PC-3 (cell line): ENCODE measurements at regions not wholly inside any gene's neighbourhood (a gene's known extent, or its start where the extent isn't known, plus 50 kb on each side); places are given as distances from the start of the nearest gene placed in this dataset.

Source experiments
- ATAC-seq: fragments of 200-7000 bp; cut with Tn5 transposase; 2 replicates; pipeline ENCODE4 v1.9.1; 2020; ENCODE audit warnings: mild to moderate bottlenecking, moderate library complexity
- BruUV-seq: library from RNA; stranded (reverse); fragments of 400-500 nt; replicated peaks from 2 replicates; lab custom pipeline; 2021; lab: Mats Ljungman, UMichigan
- CTCF ChIA-PET: fragments of 300-600 bp; sonication (Branson Sonifier 250); formaldehyde crosslinking; loops from one replicate; lab custom pipeline; 2022; ENCODE audit warnings: antibody characterized with exemption; lab: Charles Lee
- POLR2A ChIA-PET: fragments of 300-600 bp; sonication (Branson Sonifier 250); formaldehyde crosslinking; loops from one replicate; lab custom pipeline; 2022; ENCODE audit warnings: antibody characterized with exemption; ENCODE audit not compliant: unreplicated experiment; lab: Charles Lee
- DNase-seq: peaks from one replicate; pipeline ENCODE4 v3.0.0-alpha.2; 2015
- H2AFZ ChIP-seq: fragments of 300-600 bp; sonication (generic); 2 replicates; pipeline ENCODE4 v1.6.0; 2016; ENCODE audit warnings: antibody characterized with exemption, low read length
- H3F3A ChIP-seq: fragments of 300-600 bp; sonication (generic); one replicate; pipeline ENCODE4 v1.6.0; 2017; ENCODE audit warnings: antibody characterized with exemption, low read length, control low read depth, mild to moderate bottlenecking; ENCODE audit not compliant: unreplicated experiment
- H3K27ac ChIP-seq: fragments of 300-600 bp; sonication (generic); 2 replicates; pipeline ENCODE4 v1.5.1; 2016; ENCODE audit warnings: mild to moderate bottlenecking, low read length
- H3K27me3 ChIP-seq: fragments of 300-600 bp; sonication (generic); 2 replicates; pipeline ENCODE4 v1.6.1; 2016; ENCODE audit warnings: low read length, mixed read lengths
- H3K36me3 ChIP-seq: fragments of 300-600 bp; sonication (generic); 2 replicates; pipeline ENCODE4 v1.6.1; 2016; ENCODE audit warnings: low read depth, mixed run types, low read length, mixed read lengths
- H3K4me1 ChIP-seq: fragments of 300-600 bp; sonication (generic); 2 replicates; pipeline ENCODE4 v1.5.1; 2016; ENCODE audit warnings: low read length; ENCODE audit not compliant: insufficient read depth
- H3K4me2 ChIP-seq: fragments of 300-600 bp; sonication (generic); 2 replicates; pipeline ENCODE4 v1.6.0; 2016; ENCODE audit warnings: low read length
- H3K4me3 ChIP-seq: fragments of 300-600 bp; sonication (generic); 2 replicates; pipeline ENCODE4 v1.5.1; 2016; ENCODE audit warnings: mild to moderate bottlenecking, low read length, mixed read lengths
- H3K79me2 ChIP-seq: fragments of 300-600 bp; sonication (generic); 2 replicates; pipeline ENCODE4 v1.6.1; 2017; ENCODE audit warnings: low read length, mixed read lengths
- H3K9ac ChIP-seq: fragments of 300-600 bp; sonication (generic); 2 replicates; pipeline ENCODE4 v1.6.0; 2016; ENCODE audit warnings: mild to moderate bottlenecking, low read length
- H3K9me2 ChIP-seq: fragments of 300-600 bp; sonication (generic); replicated peaks from 2 replicates; pipeline ENCODE4 v1.6.1; 2016; ENCODE audit warnings: mixed run types, low read length, mixed read lengths
- H3K9me3 ChIP-seq: fragments of 300-600 bp; sonication (generic); 2 replicates; pipeline ENCODE4 v1.6.1; 2016; ENCODE audit warnings: low read length, mixed read lengths
- H4K20me1 ChIP-seq: fragments of 300-600 bp; sonication (generic); 2 replicates; pipeline ENCODE4 v1.6.1; 2016; ENCODE audit warnings: low read length, mixed read lengths
- EZH2 ChIP-seq: fragments of 300-600 bp; sonication (generic); IDR thresholded peaks from one replicate; pipeline ENCODE4 v1.6.1; 2017; ENCODE audit warnings: antibody characterized with exemption, mild to moderate bottlenecking, low read length; ENCODE audit not compliant: unreplicated experiment
- EZH2phosphoT487 ChIP-seq: fragments of 300-600 bp; sonication (generic); IDR thresholded peaks from 2 replicates; pipeline ENCODE4 v1.6.1; 2018; ENCODE audit warnings: mild to moderate bottlenecking, antibody characterized with exemption, low read length, borderline replicate concordance
- intact Hi-C: fragments of 100-400 bp; cut with micrococcal nuclease; formaldehyde crosslinking; loops from 2 replicates; pipeline ENCODE4 v1.9.0; 2023
- TF ChIP-seq, protein P1 (sequence below): fragments of 300-600 bp; sonication (generic); conservative IDR thresholded peaks from 2 replicates; pipeline ENCODE4 v1.5.1; 2017; ENCODE audit warnings: antibody characterized with exemption, low read depth, mild to moderate bottlenecking, low read length

- Histone ChIP-seq H3K79me2 (no peaks in the 10 kb centered on the region), H3K4me2 (no peak overlapping the region), H3K9ac (no peak overlapping the region), H2AFZ (no peak overlapping the region), H3F3A (no peaks in the 10 kb centered on the region), H3K9me2 (no peaks in the 10 kb centered on the region), H3K27ac (no peak overlapping the region), H3K4me1 (no peaks in the 10 kb centered on the region), H3K27me3 (0 out of 2 replicates have a peak, but pooled peaks cover 10% of the 10 kb centered on the region), H3K36me3 (no peaks in the 10 kb centered on the region), H4K20me1 (no peaks in the 10 kb centered on the region), H3K4me3 (no peak overlapping the region), H3K9me3 (no peaks in the 10 kb centered on the region)
- intact Hi-C loops = no loop called here
- CTCF ChIA-PET = no interaction called here
- ATAC-seq (no peak), DNase-seq (no peak)
- TF ChIP-seq, protein P1, sequence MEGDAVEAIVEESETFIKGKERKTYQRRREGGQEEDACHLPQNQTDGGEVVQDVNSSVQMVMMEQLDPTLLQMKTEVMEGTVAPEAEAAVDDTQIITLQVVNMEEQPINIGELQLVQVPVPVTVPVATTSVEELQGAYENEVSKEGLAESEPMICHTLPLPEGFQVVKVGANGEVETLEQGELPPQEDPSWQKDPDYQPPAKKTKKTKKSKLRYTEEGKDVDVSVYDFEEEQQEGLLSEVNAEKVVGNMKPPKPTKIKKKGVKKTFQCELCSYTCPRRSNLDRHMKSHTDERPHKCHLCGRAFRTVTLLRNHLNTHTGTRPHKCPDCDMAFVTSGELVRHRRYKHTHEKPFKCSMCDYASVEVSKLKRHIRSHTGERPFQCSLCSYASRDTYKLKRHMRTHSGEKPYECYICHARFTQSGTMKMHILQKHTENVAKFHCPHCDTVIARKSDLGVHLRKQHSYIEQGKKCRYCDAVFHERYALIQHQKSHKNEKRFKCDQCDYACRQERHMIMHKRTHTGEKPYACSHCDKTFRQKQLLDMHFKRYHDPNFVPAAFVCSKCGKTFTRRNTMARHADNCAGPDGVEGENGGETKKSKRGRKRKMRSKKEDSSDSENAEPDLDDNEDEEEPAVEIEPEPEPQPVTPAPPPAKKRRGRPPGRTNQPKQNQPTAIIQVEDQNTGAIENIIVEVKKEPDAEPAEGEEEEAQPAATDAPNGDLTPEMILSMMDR = no peak
- TF ChIP-seq EZH2phosphoT487 (no peak), EZH2 (no peak)
- POLR2A ChIA-PET = interaction anchor here (0.7 kb wide), 1 partner anchor 22 kb away, joined by 4 read pairs; no protein-coding TSS in a partner anchor
- no TSS peak for BruUV-seq
Measured at GRCh38 chr1:29417971-29418370, 181.6 kb downstream of the PTPRU start.

DNA sequence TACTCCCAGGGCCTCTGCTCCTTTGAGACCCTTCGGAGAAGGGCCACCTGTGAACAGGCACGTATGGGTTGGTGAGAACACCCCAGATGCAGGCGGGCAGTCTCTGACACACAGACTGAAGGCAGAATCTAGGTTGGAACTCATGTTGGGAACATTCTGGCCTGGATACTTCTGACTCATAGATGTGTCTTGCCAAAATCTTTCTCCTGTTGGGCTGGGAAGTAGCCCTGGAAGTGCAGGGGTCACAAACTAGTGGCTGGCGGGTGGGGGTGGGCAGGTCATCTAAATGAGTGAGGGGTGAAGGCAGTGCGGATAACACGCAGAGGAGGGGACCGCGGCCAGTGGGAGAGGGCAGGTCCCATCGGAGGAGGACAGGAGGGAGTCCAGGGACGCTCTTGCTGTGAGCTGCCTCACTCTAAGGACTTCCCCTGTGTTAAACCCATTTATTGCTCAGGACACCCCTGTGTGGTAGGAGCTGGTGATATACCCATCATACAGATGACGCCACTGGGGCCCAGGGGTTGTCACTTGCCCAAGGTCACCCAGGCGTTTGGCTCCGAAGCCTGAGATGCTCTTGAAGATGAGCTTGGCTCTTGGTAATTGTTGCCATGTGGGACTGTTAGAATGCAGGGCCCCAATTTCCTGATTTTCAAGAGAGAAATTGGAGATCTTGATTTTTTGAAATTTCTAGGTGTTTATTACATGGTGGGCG lies 181.0 kb downstream of the PTPRU start:
- Histone ChIP-seq H2AFZ (no peak overlapping the region), H3K27ac (no peak overlapping the region), H3F3A (no peaks in the 10 kb centered on the region), H3K79me2 (no peaks in the 10 kb centered on the region), H3K4me3 (no peak overlapping the region), H3K36me3 (no peaks in the 10 kb centered on the region), H3K27me3 (0 out of 2 replicates have a peak, but pooled peaks cover 4% of the 10 kb centered on the region), H3K9me2 (no peaks in the 10 kb centered on the region), H3K9ac (no peak overlapping the region), H3K4me1 (no peaks in the 10 kb centered on the region), H3K9me3 (no peaks in the 10 kb centered on the region), H3K4me2 (no peak overlapping the region), H4K20me1 (no peaks in the 10 kb centered on the region)
- ATAC-seq (no peak), DNase-seq (no peak)
- ChIA-PET POLR2A (no interaction called here), CTCF (no interaction called here)
- TF ChIP-seq, protein P1 = no peak
- TF ChIP-seq EZH2 (no peak), EZH2phosphoT487 (no peak)
- intact Hi-C loops = no loop called here
- no TSS peak for BruUV-seq
